Mesenchymal stem cell (in vitro differentiated cells and primary cell): ENCODE measurements at regions not wholly inside any gene's neighbourhood (a gene's known extent, or its start where the extent isn't known, plus 50 kb on each side); places are given as distances from the start of the nearest gene placed in this dataset.

Source experiments
- DNase-seq: peaks from one replicate; pipeline ENCODE4 v3.0.0-alpha.2; 2013
- H2AFZ ChIP-seq: one replicate; pipeline ENCODE4 v1.6.1; 2013; ENCODE audit warnings: low read depth, mild to moderate bottlenecking, control low read depth, inconsistent platforms, low read length, moderate library complexity
- H2AK5ac ChIP-seq: 2 replicates; pipeline ENCODE4 v1.6.1; 2013; ENCODE audit warnings: low read length, moderate library complexity, mild to moderate bottlenecking, inconsistent platforms; ENCODE audit not compliant: severe bottlenecking
- H2BK120ac ChIP-seq: one replicate; pipeline ENCODE4 v1.6.1; 2013; ENCODE audit warnings: low read depth, mild to moderate bottlenecking, inconsistent platforms, low read length, moderate library complexity
- H2BK12ac ChIP-seq, 2 experiments: one replicate each; pipeline ENCODE4 v1.6.1; 2013; ENCODE audit warnings: inconsistent platforms in 2 of 2, low read length in 2 of 2, mild to moderate bottlenecking in 2 of 2, moderate library complexity in 2 of 2, control low read depth in 1 of 2
- H2BK15ac ChIP-seq: one replicate; pipeline ENCODE4 v1.6.1; 2013; ENCODE audit warnings: mild to moderate bottlenecking, low read depth, inconsistent platforms; ENCODE audit not compliant: poor library complexity, severe bottlenecking
- H2BK5ac ChIP-seq: 2 replicates; pipeline ENCODE4 v1.6.1; 2013; ENCODE audit warnings: low read depth, mild to moderate bottlenecking, low read length, control low read depth, inconsistent platforms; ENCODE audit not compliant: poor library complexity, severe bottlenecking
- H3K14ac ChIP-seq, 2 experiments: one replicate each; pipeline ENCODE4 v1.6.1; 2013; ENCODE audit warnings: inconsistent platforms in 2 of 2, low read length in 2 of 2, control low read depth in 1 of 2, mild to moderate bottlenecking in 1 of 2, moderate library complexity in 1 of 2
- H3K18ac ChIP-seq, 2 experiments: one replicate each; pipeline ENCODE4 v1.6.1; 2013; ENCODE audit warnings: inconsistent platforms in 2 of 2, low read length in 2 of 2, control low read depth in 1 of 2, low read depth in 1 of 2, mild to moderate bottlenecking in 1 of 2
- H3K23ac ChIP-seq, 2 experiments: one replicate each; pipeline ENCODE4 v1.6.1; 2013; ENCODE audit warnings: inconsistent platforms in 2 of 2, low read length in 2 of 2, mild to moderate bottlenecking in 2 of 2, moderate library complexity in 2 of 2, control low read depth in 1 of 2
- H3K27ac ChIP-seq: 2 replicates; pipeline ENCODE4 v1.5.1; 2013; ENCODE audit warnings: mild to moderate bottlenecking, moderate library complexity, low read length, control low read depth, inconsistent platforms; ENCODE audit not compliant: poor library complexity, severe bottlenecking
- H3K27me3 ChIP-seq, 2 experiments: 2 replicates each; pipeline versions ENCODE4 v1.6.1 to v1.7.0; 2013; ENCODE audit warnings: low read length in 2 of 2, mild to moderate bottlenecking in 2 of 2, moderate library complexity in 2 of 2, control low read depth in 1 of 2, inconsistent platforms in 1 of 2; ENCODE audit not compliant: control insufficient read depth in 1 of 2, insufficient read depth in 1 of 2
- H3K36me3 ChIP-seq, 2 experiments: 2 replicates each; pipeline versions ENCODE4 v1.6.1 to v1.7.0; 2013; ENCODE audit warnings: low read length in 2 of 2, control low read depth in 1 of 2, inconsistent platforms in 1 of 2, low read depth in 1 of 2, mild to moderate bottlenecking in 1 of 2; ENCODE audit not compliant: insufficient read depth in 2 of 2, control insufficient read depth in 1 of 2
- H3K4ac ChIP-seq, 2 experiments: one replicate each; pipeline ENCODE4 v1.6.1; 2013; ENCODE audit warnings: inconsistent platforms in 2 of 2, low read length in 2 of 2, mild to moderate bottlenecking in 2 of 2, moderate library complexity in 2 of 2, control low read depth in 1 of 2, low read depth in 1 of 2
- H3K4me1 ChIP-seq: 2 replicates; pipeline ENCODE4 v1.6.1; 2013; ENCODE audit warnings: low read depth, low read length, control low read depth; ENCODE audit not compliant: control insufficient read depth, insufficient read depth
- H3K4me2 ChIP-seq: 2 replicates; pipeline ENCODE4 v1.6.1; 2013; ENCODE audit warnings: low read length, mild to moderate bottlenecking, inconsistent platforms; ENCODE audit not compliant: poor library complexity, severe bottlenecking
- H3K4me3 ChIP-seq, 2 experiments: 2 replicates each; pipeline versions ENCODE4 v1.5.1 to v1.7.0; 2013; ENCODE audit warnings: low read length in 2 of 2, mild to moderate bottlenecking in 2 of 2, control low read depth in 1 of 2, low read depth in 1 of 2; ENCODE audit not compliant: insufficient read depth in 1 of 2
- H3K79me1 ChIP-seq: replicated peaks from 2 replicates; pipeline ENCODE4 v1.6.1; 2013; ENCODE audit warnings: mild to moderate bottlenecking, control low read depth, low read length, inconsistent platforms; ENCODE audit not compliant: poor library complexity, severe bottlenecking
- H3K9ac ChIP-seq: 2 replicates; pipeline ENCODE4 v1.7.0; 2013; ENCODE audit warnings: mild to moderate bottlenecking, low read length, moderate library complexity
- H3K9me3 ChIP-seq: 2 replicates; pipeline ENCODE4 v1.7.0; 2013; ENCODE audit warnings: mild to moderate bottlenecking, low read length; ENCODE audit not compliant: control insufficient read depth
- H4K8ac ChIP-seq: one replicate; pipeline ENCODE4 v1.6.1; 2013; ENCODE audit warnings: inconsistent platforms, mild to moderate bottlenecking, low read length, moderate library complexity
- H4K91ac ChIP-seq: one replicate; pipeline ENCODE4 v1.6.1; 2013; ENCODE audit warnings: mild to moderate bottlenecking, low read length, inconsistent platforms
- WGBS: methylation state at CpG from one replicate; pipeline ENCODE4 v1.1.7; 2013; ENCODE audit warnings: mixed read lengths; 5-methylcytosine and 5-hydroxymethylcytosine counted together

GRCh38 chr1:4974981-4975685, 320.7 kb downstream of the AJAP1 start:
- H3K27me3 ChIP-seq: no peaks in the 10 kb centered on the region
- no peaks in the 10 kb centered on the region for H3K4me1 ChIP-seq
- no peak overlapping the region for H2BK15ac ChIP-seq
- no peak overlapping the region for H3K4ac ChIP-seq
- no peak overlapping the region for H3K14ac ChIP-seq
- no peak overlapping the region for H2AFZ ChIP-seq
- H3K36me3 ChIP-seq: no peaks in the 10 kb centered on the region
- H3K27ac ChIP-seq: no peak overlapping the region
- 71% methylated on average over 12 of the region's 12 CpGs for WGBS
- DNase-seq: no peak
- H2AK5ac ChIP-seq: no peak overlapping the region
- no peak overlapping the region for H2BK12ac ChIP-seq
- H4K91ac ChIP-seq: no peak overlapping the region
- no peak overlapping the region for H3K4me2 ChIP-seq
- no peak overlapping the region for H3K9ac ChIP-seq
- H2BK120ac ChIP-seq: no peak overlapping the region
- no peaks in the 10 kb centered on the region for H3K79me1 ChIP-seq
- no peaks in the 10 kb centered on the region for H3K9me3 ChIP-seq
- no peak overlapping the region for H3K23ac ChIP-seq
- H4K8ac ChIP-seq: no peak overlapping the region
- no peak overlapping the region for H3K18ac ChIP-seq
- no peak overlapping the region for H3K4me3 ChIP-seq
- H2BK5ac ChIP-seq: no peak overlapping the region

GRCh38 chr1:4973341-4973740, 318.9 kb downstream of the AJAP1 start:
- H3K23ac ChIP-seq: no peak overlapping the region
- no peak overlapping the region for H3K4me2 ChIP-seq
- no peaks in the 10 kb centered on the region for H3K9me3 ChIP-seq
- no peak overlapping the region for H2BK5ac ChIP-seq
- no peaks in the 10 kb centered on the region for H3K79me1 ChIP-seq
- no peak overlapping the region for H3K14ac ChIP-seq
- 88% methylated on average over 10 of the region's 10 CpGs for WGBS
- H4K91ac ChIP-seq: no peak overlapping the region
- no peak overlapping the region for H3K9ac ChIP-seq
- H4K8ac ChIP-seq: no peak overlapping the region
- no peak overlapping the region for H2BK12ac ChIP-seq
- H3K4ac ChIP-seq: no peak overlapping the region
- no peak overlapping the region for H2BK15ac ChIP-seq
- H3K27me3 ChIP-seq: no peaks in the 10 kb centered on the region
- H3K27ac ChIP-seq: no peak overlapping the region
- no peak overlapping the region for H3K4me3 ChIP-seq
- H2AK5ac ChIP-seq: no peak overlapping the region
- H2AFZ ChIP-seq: no peak overlapping the region
- no peak overlapping the region for H2BK120ac ChIP-seq
- no peaks in the 10 kb centered on the region for H3K4me1 ChIP-seq
- H3K36me3 ChIP-seq: no peaks in the 10 kb centered on the region
- DNase-seq: no peak
- H3K18ac ChIP-seq: no peak overlapping the region

- Histone ChIP-seq H3K4me2 (no peak overlapping the region), H2BK12ac (no peak overlapping the region), H2AFZ (no peak overlapping the region), H2BK5ac (no peak overlapping the region), H2BK15ac (no peak overlapping the region), H4K8ac (no peak overlapping the region), H3K27me3 (no peaks in the 10 kb centered on the region), H3K4me3 (no peak overlapping the region), H3K4me1 (no peaks in the 10 kb centered on the region), H3K79me1 (no peaks in the 10 kb centered on the region), H3K9ac (no peak overlapping the region), H3K36me3 (no peaks in the 10 kb centered on the region), H3K23ac (no peak overlapping the region), H3K4ac (no peak overlapping the region), H4K91ac (no peak overlapping the region), H2AK5ac (no peak overlapping the region), H3K18ac (no peak overlapping the region), H3K27ac (no peak overlapping the region), H2BK120ac (no peak overlapping the region), H3K14ac (no peak overlapping the region), H3K9me3 (no peaks in the 10 kb centered on the region)
- WGBS: 68% methylated on average over 12 of the region's 12 CpGs
- DNase-seq: no peak
Observed at GRCh38 chr1:4972761-4973320, 318.4 kb downstream of the AJAP1 start.

- H3K27ac ChIP-seq: no peak overlapping the region
- H3K23ac ChIP-seq: no peak overlapping the region
- no peak overlapping the region for H3K4me2 ChIP-seq
- no peak overlapping the region for H2BK5ac ChIP-seq
- no peaks in the 10 kb centered on the region for H3K79me1 ChIP-seq
- H3K27me3 ChIP-seq: no peaks in the 10 kb centered on the region
- H3K14ac ChIP-seq: no peak overlapping the region
- DNase-seq: no peak
- no peak overlapping the region for H2BK12ac ChIP-seq
- no peaks in the 10 kb centered on the region for H3K36me3 ChIP-seq
- H3K9me3 ChIP-seq: no peaks in the 10 kb centered on the region
- no peak overlapping the region for H2BK120ac ChIP-seq
- no peak overlapping the region for H3K4me3 ChIP-seq
- 78% methylated on average over 3 of the region's 3 CpGs for WGBS
- no peaks in the 10 kb centered on the region for H3K4me1 ChIP-seq
- no peak overlapping the region for H4K91ac ChIP-seq
- no peak overlapping the region for H4K8ac ChIP-seq
- H3K9ac ChIP-seq: no peak overlapping the region
- H2AFZ ChIP-seq: no peak overlapping the region
- H2AK5ac ChIP-seq: no peak overlapping the region
- H3K4ac ChIP-seq: no peak overlapping the region
- H3K18ac ChIP-seq: no peak overlapping the region
- no peak overlapping the region for H2BK15ac ChIP-seq
Observed at GRCh38 chr1:4971666-4972065, 317.3 kb downstream of the AJAP1 start.
